HG03520 (cell line): ENCODE measurements at regions not wholly inside any gene's neighbourhood (a gene's known extent, or its start where the extent isn't known, plus 50 kb on each side); places are given as distances from the start of the nearest gene placed in this dataset.
A peak's percentile ranks its signal among the peaks of the same experiment; 100 is the strongest.

Experiments
- ATAC-seq: cut with Tn5 transposase; IDR thresholded peaks from one replicate; pipeline ENCODE4 v1.9.1; 2021; ENCODE audit warnings: mild to moderate bottlenecking, moderate library complexity; ENCODE audit not compliant: unreplicated experiment

DNA sequence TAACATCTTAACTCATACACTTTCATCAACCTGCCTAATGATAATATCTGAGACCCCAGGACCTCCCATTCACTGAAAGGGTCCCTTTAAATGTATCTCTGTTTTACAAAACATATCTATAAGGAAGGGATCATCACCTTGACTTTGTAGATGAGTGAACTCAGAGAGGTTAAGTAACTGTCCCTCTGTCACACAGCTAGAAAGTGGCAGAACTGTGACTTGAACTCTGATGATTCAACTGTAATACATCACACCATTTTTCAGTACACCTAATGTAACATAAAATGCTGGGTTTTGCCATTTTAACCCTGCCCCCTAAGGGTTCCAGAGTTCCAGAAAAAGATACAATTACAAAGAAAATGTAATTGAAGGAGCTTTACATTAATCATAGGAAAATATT lies 234.6 kb downstream of the ZEB2 start:
- ATAC-seq: no peak

GRCh38 chr2:144281476-144281875 lies 238.4 kb downstream of the ZEB2 start:
- ATAC-seq: no peak

DNA sequence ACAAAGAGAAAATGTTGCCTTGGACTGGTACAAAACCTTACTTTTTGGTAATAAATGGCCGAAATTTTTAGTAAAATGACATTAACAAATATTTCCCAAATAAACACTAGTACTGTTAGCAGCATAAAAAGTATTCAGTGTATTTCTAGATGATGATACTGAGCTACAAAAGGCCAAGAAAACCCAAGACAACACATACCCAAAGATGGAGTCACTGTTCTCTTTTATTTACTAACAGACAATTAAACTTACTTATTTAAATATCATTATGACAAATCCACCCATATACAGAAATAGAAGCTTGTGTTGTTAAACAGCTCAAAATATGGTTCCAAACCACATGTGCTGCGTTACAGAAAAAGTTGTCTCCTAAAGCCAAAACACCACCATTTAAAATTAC lies 239.9 kb downstream of the ZEB2 start:
- no peak for ATAC-seq

GRCh38 chr2:144279165-144279564 lies 240.8 kb downstream of the ZEB2 start:
- no peak for ATAC-seq

- no peak for ATAC-seq
Observed at GRCh38 chr2:144277622-144278354, 242.1 kb downstream of the ZEB2 start.

DNA sequence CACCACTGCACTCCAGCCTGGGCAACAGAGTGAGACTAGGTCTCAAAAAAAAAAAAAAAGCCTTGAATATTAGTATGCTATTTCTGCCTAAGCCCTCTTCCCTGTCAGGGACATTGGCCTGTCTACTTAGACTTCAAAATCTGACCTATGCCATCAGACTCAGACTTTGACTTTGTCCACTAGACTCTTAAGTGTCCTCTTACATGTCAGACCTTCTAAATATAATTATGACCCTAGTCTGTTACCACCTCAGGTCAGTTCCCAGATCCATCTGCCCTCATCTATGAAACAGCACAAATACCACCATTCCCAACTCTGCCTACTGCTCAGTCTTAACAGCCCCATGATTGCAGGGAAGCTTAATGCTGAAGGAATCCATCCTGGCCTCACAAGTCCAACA lies 244.6 kb downstream of the ZEB2 start:
- no peak for ATAC-seq

DNA sequence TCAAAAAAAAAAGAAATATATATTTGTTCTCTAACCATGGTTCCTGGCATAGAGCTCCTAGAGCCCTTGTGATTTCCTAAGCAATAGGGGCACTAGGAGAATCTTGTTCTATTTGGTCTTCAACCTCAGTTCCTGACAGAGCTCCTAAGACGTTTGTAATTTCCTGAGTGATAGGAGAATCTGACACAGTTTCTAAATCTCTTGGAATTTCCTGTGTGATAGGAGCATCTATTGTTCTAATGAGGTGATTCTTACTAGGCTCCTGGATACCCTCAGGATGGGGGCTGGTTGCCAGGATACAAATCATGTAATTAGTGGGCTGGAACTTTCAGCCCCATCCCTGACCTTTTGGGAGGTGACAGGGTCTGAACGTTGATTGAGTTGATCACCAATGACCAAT lies 245.8 kb downstream of the ZEB2 start:
- no peak for ATAC-seq

GRCh38 chr2:144270951-144271350 lies 249.0 kb downstream of the ZEB2 start:
- no peak for ATAC-seq

- ATAC-seq: no peak
Observed at GRCh38 chr2:144268036-144268678, 251.8 kb downstream of the ZEB2 start.

GRCh38 chr2:144267239-144267638 lies 252.7 kb downstream of the ZEB2 start:
- ATAC-seq: peak; percentile 91

DNA sequence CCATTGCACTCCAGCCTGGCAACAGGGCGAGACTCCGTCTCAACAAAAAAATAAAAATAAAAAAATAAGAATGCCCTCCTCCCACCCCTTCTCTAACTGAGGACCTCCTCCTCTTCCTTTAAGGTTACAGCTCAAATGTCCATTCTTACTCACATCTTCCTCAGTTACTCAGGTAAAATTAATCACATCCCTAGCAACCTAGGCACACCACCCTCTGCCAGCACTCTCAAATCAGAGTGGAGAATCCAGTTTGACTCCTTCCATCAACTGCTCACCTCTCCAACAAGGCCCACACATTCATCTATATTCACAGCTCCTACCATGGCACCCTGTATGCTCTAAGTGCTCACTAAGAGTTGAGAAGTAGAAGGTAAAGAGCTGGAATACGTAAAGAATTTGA lies 254.3 kb downstream of the ZEB2 start:
- ATAC-seq: no peak

DNA sequence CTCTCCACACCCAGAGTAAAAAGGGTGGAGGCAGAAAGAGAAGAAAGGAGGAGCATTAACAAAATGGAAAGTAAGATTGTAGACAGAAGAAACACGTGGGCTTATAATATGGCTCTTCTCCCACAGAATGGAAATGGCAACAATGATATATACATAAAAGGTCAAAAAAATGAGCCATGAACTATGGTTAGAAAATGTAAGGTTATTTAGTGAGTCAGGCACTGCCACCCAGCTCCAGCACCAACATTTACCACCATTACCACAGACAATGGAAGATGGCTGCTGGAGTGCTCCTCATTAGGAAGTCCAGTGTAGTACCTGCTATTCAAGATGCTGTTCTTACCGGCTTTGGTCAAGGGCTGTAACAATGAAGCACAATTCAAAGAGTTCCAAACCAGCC lies 258.0 kb downstream of the ZEB2 start:
- ATAC-seq: no peak

DNA sequence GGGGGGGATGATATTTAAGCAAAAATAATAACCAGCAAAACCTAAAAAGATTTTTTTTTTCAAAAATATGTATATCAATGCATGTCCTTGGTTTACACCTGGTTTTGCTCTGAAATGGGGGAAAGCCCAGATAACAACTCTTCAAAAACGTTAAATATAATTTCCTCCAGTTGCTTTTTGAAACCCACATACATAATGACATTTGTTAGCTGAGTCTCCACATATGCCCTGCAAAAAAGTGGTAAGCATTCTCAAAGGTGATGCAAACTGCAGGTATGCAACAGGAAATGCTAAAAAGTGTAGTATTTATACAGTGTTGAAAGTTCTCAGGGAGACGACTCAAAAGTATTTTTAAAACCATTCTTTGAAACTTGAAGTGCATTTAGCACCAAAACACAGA lies 258.6 kb downstream of the ZEB2 start:
- no peak for ATAC-seq

GRCh38 chr2:144259332-144259731 lies 260.6 kb downstream of the ZEB2 start:
- ATAC-seq: no peak

GRCh38 chr2:144258154-144258553 lies 261.8 kb downstream of the ZEB2 start:
- ATAC-seq: no peak

- no peak for ATAC-seq
Observed at GRCh38 chr2:144256996-144257707, 262.8 kb downstream of the ZEB2 start.

DNA sequence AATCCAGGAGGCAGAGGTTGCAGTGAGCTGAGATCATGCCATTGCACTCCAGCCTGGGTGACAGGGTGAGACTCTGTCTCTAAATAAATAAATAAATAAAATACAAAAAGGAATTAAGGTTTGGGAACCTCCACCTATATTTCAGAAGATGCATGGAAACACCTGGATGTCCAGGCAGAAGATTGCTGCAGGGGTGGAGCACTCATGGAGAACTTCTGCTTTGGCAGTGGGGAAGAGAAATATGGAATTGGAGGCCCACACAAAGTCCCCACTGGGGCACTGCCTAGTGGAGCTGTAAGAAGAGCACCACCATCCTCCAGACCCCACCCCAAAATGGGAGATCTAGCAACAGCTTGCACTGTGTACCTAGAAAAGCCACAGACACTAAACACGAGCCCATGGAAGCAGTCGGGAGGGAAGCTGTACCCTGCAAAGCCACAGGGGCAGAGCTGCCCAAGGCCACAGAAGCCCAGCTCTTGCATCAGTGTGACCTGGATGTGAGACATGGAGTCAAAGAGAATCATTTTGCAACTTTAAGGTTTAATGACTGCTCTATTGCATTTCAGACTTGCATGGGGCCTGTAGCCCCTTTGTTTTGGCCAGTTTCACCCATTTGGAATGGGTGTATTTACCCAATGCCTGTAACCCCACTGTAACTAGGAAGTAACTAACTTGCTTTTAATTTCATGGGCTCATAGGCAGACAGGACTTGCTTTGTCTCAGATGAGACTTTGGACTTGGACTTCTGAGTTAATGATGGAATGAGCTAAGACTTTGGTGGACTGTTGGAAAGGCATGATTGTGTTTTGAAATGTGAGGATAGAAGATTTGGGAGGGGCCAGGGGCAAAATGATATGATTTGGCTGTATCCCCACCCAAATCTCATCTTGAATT lies 265.3 kb downstream of the ZEB2 start:
- ATAC-seq: no peak

DNA sequence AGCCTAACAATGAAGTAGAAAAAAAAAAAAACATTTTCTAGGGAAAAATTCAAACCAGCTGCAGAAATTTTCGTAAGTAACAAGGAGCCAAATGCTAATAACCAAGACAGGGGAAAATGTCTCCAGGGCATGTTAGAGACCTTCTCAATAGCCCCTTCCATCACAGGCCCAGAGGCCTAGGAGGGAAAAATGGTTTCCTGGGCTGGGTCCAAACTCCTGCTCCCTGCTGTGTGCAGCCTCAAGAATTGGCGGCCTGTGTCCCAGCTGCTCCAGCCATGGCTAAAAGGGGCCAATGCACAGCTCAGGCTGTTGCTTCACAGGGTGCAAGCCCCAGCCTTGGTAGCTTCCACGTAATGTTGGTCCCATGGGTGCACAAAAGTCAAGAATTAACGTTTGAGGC lies 266.2 kb downstream of the ZEB2 start:
- ATAC-seq: no peak

- no peak for ATAC-seq
Observed at GRCh38 chr2:144252694-144253093, 267.2 kb downstream of the ZEB2 start.

DNA sequence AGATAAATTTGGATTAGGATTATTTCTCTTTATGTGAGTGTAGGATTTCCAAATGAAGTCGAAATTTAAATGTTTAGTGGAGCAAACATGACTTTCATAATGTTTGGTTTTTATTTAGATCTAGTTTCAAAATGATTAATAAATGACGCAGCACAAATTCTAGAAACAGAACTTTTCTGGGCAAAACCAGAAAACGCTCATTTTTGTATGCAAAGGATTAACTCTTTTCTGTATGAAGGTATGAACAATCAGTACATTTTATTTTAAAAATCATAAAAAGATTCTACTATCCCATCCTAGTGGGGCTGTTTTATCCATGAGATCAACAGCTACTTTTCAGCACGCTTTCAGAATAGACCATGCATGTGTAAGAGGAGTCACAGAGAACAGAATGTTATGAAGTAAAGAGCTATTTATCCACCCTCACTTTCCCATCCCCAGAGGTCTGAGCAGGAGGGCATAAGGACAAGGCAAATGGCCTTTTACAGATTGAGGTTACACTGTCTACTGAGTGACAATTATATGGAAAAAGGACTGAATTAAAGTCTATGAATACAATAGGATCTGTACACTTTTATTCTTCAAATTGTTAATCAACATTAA lies 270.8 kb downstream of the ZEB2 start:
- peak; percentile 37 for ATAC-seq
